Fibroblast of lung (primary cell): ENCODE measurements at regions not wholly inside any gene's neighbourhood (a gene's known extent, or its start where the extent isn't known, plus 50 kb on each side); places are given as distances from the start of the nearest gene placed in this dataset.

Experiments used
- DNase-seq, 2 donors: peaks; one replicate each; pipeline versions ENCODE4 v3.0.0 to v3.0.0-alpha.2; 2010; ENCODE audit warnings: low read depth in 2 of 2
- H2AFZ ChIP-seq: 2 replicates; pipeline ENCODE4 v1.5.1; 2012; ENCODE audit warnings: low read length, control low read depth, inconsistent platforms
- H3K27ac ChIP-seq: 2 replicates; pipeline ENCODE4 v1.5.1; 2011; ENCODE audit warnings: low read length, control low read depth; ENCODE audit not compliant: insufficient read depth
- H3K27me3 ChIP-seq: 2 replicates; pipeline ENCODE4 v1.5.1; 2011; ENCODE audit warnings: mild to moderate bottlenecking, low read length; ENCODE audit not compliant: control insufficient read depth, insufficient read depth
- H3K36me3 ChIP-seq: 2 replicates; pipeline ENCODE4 v1.5.1; 2011; ENCODE audit warnings: low read length; ENCODE audit not compliant: control insufficient read depth, insufficient read depth
- H3K4me1 ChIP-seq: 2 replicates; pipeline ENCODE4 v1.5.1; 2011; ENCODE audit warnings: low read length; ENCODE audit not compliant: control insufficient read depth, insufficient read depth; ENCODE audit errors: extremely low read depth
- H3K4me2 ChIP-seq: 2 replicates; pipeline ENCODE4 v1.5.1; 2011; ENCODE audit warnings: low read length, control low read depth; ENCODE audit not compliant: insufficient read depth; ENCODE audit errors: extremely low read depth
- H3K4me3 ChIP-seq, 4 experiments: fragments of 200-600 bp in 1 of 4; sonication (generic) in 1 of 4; replicated peaks in 1 of 4; 2 replicates each; pipeline ENCODE4 v1.5.1; 2011 to 2016; ENCODE audit warnings: low read length in 4 of 4, low read depth in 3 of 4, mild to moderate bottlenecking in 3 of 4, control low read depth in 2 of 4, inconsistent platforms in 1 of 4, mixed read lengths in 1 of 4; ENCODE audit not compliant: insufficient read depth in 1 of 4; ENCODE audit errors: control extremely low read depth in 1 of 4
- H3K79me2 ChIP-seq: 2 replicates; pipeline ENCODE4 v1.5.1; 2012; ENCODE audit warnings: mild to moderate bottlenecking, low read length, inconsistent platforms; ENCODE audit not compliant: control insufficient read depth, insufficient read depth
- H3K9ac ChIP-seq: 2 replicates; pipeline ENCODE4 v1.5.1; 2011; ENCODE audit warnings: mild to moderate bottlenecking, low read length, control low read depth; ENCODE audit not compliant: insufficient read depth
- H3K9me3 ChIP-seq: 2 replicates; pipeline ENCODE4 v1.5.1; 2012; ENCODE audit warnings: low read depth, low read length; ENCODE audit not compliant: control insufficient read depth, insufficient read depth
- H4K20me1 ChIP-seq: 2 replicates; pipeline ENCODE4 v1.5.1; 2011; ENCODE audit warnings: low read length; ENCODE audit not compliant: control insufficient read depth, insufficient read depth; ENCODE audit errors: extremely low read depth
- CTCF ChIP-seq, 2 donors: IDR thresholded peaks in 1 of 2; conservative IDR thresholded peaks in 1 of 2; 1 replicate in 1 of 2; 2 replicates in 1 of 2; pipeline ENCODE4 v1.5.1; 2011 to 2012; ENCODE audit warnings: low read length in 2 of 2, control low read depth in 1 of 2, inconsistent platforms in 1 of 2, low read depth in 1 of 2, mild to moderate bottlenecking in 1 of 2
- EZH2 ChIP-seq: IDR thresholded peaks from 2 replicates; pipeline ENCODE4 v1.5.1; 2012; ENCODE audit warnings: low read length, control low read depth, mild to moderate bottlenecking; ENCODE audit errors: missing control alignments

- Histone ChIP-seq H2AFZ (no peak overlapping the region), H3K79me2 (no peaks in the 10 kb centered on the region), H3K4me2 (no peak overlapping the region), H4K20me1 (no peaks in the 10 kb centered on the region), H3K4me3 (no peak overlapping the region), H3K27ac (no peak overlapping the region), H3K36me3 (no peaks in the 10 kb centered on the region), H3K27me3 (no peaks in the 10 kb centered on the region), H3K9ac (no peak overlapping the region), H3K4me1 (no peaks in the 10 kb centered on the region), H3K9me3 (no peaks in the 10 kb centered on the region)
- no peak for DNase-seq
- no peak for TF ChIP-seq CTCF (conservative IDR thresholded peaks at IDR 0.05 in 1 of 2, IDR thresholded peaks at IDR 0.05 in 1 of 2; ENCODE audit: low read depth in 1 of 2, low read length in 2 of 2)
- no peak for TF ChIP-seq EZH2
Measured at GRCh38 chr2:206368484-206368883, 74.8 kb upstream of the ADAM23 start.

GRCh38 chr2:206368933-206369569, 74.3 kb upstream of the ADAM23 start:
- no peak overlapping the region for H3K4me2 ChIP-seq
- no peak overlapping the region for H3K4me3 ChIP-seq
- H3K4me1 ChIP-seq = no peaks in the 10 kb centered on the region
- H3K9ac ChIP-seq = no peak overlapping the region
- no peaks in the 10 kb centered on the region for H3K36me3 ChIP-seq
- no peaks in the 10 kb centered on the region for H3K27me3 ChIP-seq
- no peaks in the 10 kb centered on the region for H3K79me2 ChIP-seq
- no peaks in the 10 kb centered on the region for H4K20me1 ChIP-seq
- TF ChIP-seq EZH2 (no peak), CTCF (conservative IDR thresholded peaks at IDR 0.05 in 1 of 2, IDR thresholded peaks at IDR 0.05 in 1 of 2; ENCODE audit: low read depth in 1 of 2, low read length in 2 of 2) (no peak)
- H3K9me3 ChIP-seq = no peaks in the 10 kb centered on the region
- H3K27ac ChIP-seq = no peak overlapping the region
- no peak overlapping the region for H2AFZ ChIP-seq
- no peak for DNase-seq

GRCh38 chr2:206375956-206376355, 67.4 kb upstream of the ADAM23 start:
- Histone ChIP-seq H3K79me2 (no peaks in the 10 kb centered on the region), H3K4me3 (no peak overlapping the region), H3K36me3 (no peaks in the 10 kb centered on the region), H3K9ac (no peak overlapping the region), H2AFZ (no peak overlapping the region), H3K4me2 (no peak overlapping the region), H3K27ac (no peak overlapping the region), H4K20me1 (no peaks in the 10 kb centered on the region), H3K9me3 (no peaks in the 10 kb centered on the region), H3K27me3 (no peaks in the 10 kb centered on the region), H3K4me1 (no peaks in the 10 kb centered on the region)
- no peak for DNase-seq
- no peak for TF ChIP-seq EZH2
